SK-N-SH (cell line): ENCODE measurements at regions not wholly inside any gene's neighbourhood (a gene's known extent, or its start where the extent isn't known, plus 50 kb on each side); places are given as distances from the start of the nearest gene placed in this dataset.

ENCODE experiments used
- CHD2 ChIP-seq: fragments of 150-350 bp; IDR thresholded peaks from 2 replicates; pipeline ENCODE4 v1.6.1; 2018; ENCODE audit warnings: low read length; ENCODE audit not compliant: partially characterized antibody
- CTCF ChIP-seq: fragments of 200-600 bp; sonication (generic); IDR thresholded peaks from 2 replicates; pipeline ENCODE4 v1.6.1; 2017; ENCODE audit warnings: antibody characterized with exemption, mild to moderate bottlenecking, moderate library complexity
- MXI1 ChIP-seq: IDR thresholded peaks from 2 replicates; pipeline ENCODE4 v1.6.1; 2012; ENCODE audit warnings: mild to moderate bottlenecking, low read depth, low read length, improper control_type of control experiment
- RFX5 ChIP-seq: IDR thresholded peaks from 2 replicates; pipeline ENCODE4 v1.6.1; 2012; ENCODE audit warnings: mild to moderate bottlenecking, improper control_type of control experiment, low read length
- SIN3A ChIP-seq: IDR thresholded peaks from 2 replicates; pipeline ENCODE4 v1.6.1; 2012; ENCODE audit warnings: low read depth, mild to moderate bottlenecking, low read length, moderate library complexity, borderline replicate concordance
- TF ChIP-seq, protein P1 (sequence below): IDR thresholded peaks from 2 replicates; pipeline ENCODE4 v1.4.0; 2012; ENCODE audit warnings: low read depth

GRCh38 chr7:19982841-19983835, 209.7 kb upstream of the TMEM196 start:
- TF ChIP-seq SIN3A: no peak
- peak; percentile 71 for TF ChIP-seq CTCF
- no peak for TF ChIP-seq CHD2
- no peak for TF ChIP-seq RFX5
- TF ChIP-seq MXI1: no peak
- TF ChIP-seq, protein P1, sequence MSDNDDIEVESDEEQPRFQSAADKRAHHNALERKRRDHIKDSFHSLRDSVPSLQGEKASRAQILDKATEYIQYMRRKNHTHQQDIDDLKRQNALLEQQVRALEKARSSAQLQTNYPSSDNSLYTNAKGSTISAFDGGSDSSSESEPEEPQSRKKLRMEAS: no peak
